BE2C (cell line): ENCODE measurements at regions not wholly inside any gene's neighbourhood (a gene's known extent, or its start where the extent isn't known, plus 50 kb on each side); places are given as distances from the start of the nearest gene placed in this dataset.
A peak's percentile ranks its signal among the peaks of the same experiment; 100 is the strongest.

Experiments used
- DNase-seq: peaks from one replicate; pipeline ENCODE4 v3.0.0-alpha.2; 2020
- H3K27me3 ChIP-seq: fragments of 250-450 bp; sonication (Bioruptor Pico); 2 replicates; pipeline ENCODE4 v1.5.1; 2020; ENCODE audit warnings: mild to moderate bottlenecking
- H3K36me3 ChIP-seq: fragments of 250-450 bp; sonication (Bioruptor Pico); 2 replicates; pipeline ENCODE4 v1.5.1; 2020; ENCODE audit warnings: mild to moderate bottlenecking
- H3K4me1 ChIP-seq: fragments of 250-450 bp; sonication (Bioruptor Pico); 2 replicates; pipeline ENCODE4 v1.5.1; 2020
- H3K4me3 ChIP-seq: 2 replicates; pipeline ENCODE4 v1.5.1; 2011; ENCODE audit warnings: low read depth, low read length
- H3K9me3 ChIP-seq: fragments of 250-450 bp; sonication (Bioruptor Pico); 2 replicates; pipeline ENCODE4 v1.5.1; 2020
- TF ChIP-seq, protein P1 (sequence below): IDR thresholded peaks from 2 replicates; pipeline ENCODE4 v1.5.1; 2012; ENCODE audit warnings: mild to moderate bottlenecking, low read depth, low read length

DNA sequence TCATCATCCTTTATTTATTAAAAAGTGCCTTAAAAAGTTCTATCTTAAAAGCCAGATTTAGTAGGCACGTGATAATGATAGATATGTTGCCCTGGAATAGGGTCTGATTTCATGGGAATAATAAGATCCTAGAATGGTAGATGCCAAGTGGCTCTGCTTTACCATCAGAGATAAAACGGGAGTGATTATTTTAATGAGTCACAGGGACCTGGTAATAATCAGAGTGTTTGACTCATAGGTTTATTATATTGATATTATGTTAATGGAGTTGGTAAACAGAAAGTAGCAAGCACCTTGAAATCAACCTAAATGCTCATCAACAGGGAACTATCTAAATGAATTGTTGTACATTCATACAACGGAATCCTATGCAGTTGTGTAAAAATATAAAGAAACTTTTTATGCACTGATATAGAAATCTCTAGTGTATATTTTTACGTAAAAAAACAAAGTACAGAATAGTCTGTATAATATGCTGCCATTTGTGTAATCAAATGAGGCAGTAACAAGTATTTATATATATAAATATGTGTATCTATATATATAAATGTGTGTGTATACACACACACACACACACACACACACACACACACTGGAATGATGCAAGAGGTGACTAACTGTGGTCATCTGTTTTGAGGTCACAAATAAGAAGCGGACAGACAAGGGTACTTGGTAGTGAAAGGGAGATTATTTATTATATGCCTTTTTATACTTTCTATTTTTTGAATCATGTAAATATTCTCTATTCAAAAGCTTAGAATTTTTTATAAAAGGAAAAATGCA, 78.6 kb upstream of the DYNC1I1 start:
- H3K9me3 ChIP-seq: no peaks in the 10 kb centered on the region
- H3K36me3 ChIP-seq: no peaks in the 10 kb centered on the region
- TF ChIP-seq, protein P1, sequence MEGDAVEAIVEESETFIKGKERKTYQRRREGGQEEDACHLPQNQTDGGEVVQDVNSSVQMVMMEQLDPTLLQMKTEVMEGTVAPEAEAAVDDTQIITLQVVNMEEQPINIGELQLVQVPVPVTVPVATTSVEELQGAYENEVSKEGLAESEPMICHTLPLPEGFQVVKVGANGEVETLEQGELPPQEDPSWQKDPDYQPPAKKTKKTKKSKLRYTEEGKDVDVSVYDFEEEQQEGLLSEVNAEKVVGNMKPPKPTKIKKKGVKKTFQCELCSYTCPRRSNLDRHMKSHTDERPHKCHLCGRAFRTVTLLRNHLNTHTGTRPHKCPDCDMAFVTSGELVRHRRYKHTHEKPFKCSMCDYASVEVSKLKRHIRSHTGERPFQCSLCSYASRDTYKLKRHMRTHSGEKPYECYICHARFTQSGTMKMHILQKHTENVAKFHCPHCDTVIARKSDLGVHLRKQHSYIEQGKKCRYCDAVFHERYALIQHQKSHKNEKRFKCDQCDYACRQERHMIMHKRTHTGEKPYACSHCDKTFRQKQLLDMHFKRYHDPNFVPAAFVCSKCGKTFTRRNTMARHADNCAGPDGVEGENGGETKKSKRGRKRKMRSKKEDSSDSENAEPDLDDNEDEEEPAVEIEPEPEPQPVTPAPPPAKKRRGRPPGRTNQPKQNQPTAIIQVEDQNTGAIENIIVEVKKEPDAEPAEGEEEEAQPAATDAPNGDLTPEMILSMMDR: no peak
- H3K27me3 ChIP-seq: no peaks in the 10 kb centered on the region
- no peak for DNase-seq
- H3K4me3 ChIP-seq: no peak overlapping the region
- H3K4me1 ChIP-seq: peaks cover 17% of the 10 kb centered on the region

DNA sequence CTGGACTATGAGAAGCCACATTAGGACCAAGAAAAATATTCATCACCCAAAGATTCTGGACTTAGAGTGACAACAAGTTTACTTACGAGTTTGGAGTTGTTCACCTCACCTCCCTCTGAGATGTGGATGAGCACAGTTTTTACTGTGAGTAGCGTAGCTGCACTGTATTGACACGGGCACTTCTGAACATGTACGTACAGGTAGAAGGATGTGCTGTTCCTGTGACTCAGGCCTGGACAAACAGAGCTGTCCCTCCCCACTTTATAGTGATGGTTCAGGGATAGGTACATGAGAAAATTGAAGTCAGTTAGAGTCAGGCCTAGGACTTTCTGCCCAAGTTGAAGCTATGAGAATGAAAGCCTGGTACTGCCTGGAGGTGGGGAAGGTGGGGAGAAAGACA, 80.9 kb upstream of the DYNC1I1 start:
- no peaks in the 10 kb centered on the region for H3K36me3 ChIP-seq
- H3K4me1 ChIP-seq: peaks cover 17% of the 10 kb centered on the region
- DNase-seq: no peak
- H3K27me3 ChIP-seq: no peaks in the 10 kb centered on the region
- no peaks in the 10 kb centered on the region for H3K9me3 ChIP-seq
- no peak overlapping the region for H3K4me3 ChIP-seq
- TF ChIP-seq, protein P1: no peak

DNA sequence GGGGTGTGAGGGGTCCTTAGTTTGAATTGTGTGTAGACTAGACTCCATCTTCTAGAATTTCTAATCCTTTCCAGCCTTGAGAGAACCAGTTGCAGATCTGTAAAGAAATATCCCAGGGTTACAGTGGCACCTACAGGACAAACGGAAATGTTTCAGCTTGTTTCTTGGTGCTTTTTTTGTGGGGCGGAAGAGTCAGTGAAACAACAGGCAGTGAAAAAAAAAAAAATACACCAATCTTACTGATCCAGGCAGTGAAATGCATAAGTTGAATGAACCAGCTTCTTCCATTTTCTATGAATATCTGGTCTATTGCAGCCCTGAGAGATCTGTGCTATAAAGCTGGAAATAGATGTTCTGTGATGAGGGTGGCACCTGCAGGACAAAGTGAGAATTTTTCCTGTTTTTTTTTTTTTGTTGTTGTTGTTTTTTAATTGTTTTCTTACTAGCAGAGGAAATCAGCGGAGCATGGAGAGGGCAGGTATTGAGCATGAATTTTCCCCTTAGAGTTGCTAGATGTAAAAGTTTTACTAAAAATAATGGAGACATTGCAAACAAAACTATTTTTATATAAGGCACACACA, 81.9 kb upstream of the DYNC1I1 start:
- H3K4me3 ChIP-seq: peak overlapping the region; percentile 35; the same call in 1 of the 2 replicates

DNA sequence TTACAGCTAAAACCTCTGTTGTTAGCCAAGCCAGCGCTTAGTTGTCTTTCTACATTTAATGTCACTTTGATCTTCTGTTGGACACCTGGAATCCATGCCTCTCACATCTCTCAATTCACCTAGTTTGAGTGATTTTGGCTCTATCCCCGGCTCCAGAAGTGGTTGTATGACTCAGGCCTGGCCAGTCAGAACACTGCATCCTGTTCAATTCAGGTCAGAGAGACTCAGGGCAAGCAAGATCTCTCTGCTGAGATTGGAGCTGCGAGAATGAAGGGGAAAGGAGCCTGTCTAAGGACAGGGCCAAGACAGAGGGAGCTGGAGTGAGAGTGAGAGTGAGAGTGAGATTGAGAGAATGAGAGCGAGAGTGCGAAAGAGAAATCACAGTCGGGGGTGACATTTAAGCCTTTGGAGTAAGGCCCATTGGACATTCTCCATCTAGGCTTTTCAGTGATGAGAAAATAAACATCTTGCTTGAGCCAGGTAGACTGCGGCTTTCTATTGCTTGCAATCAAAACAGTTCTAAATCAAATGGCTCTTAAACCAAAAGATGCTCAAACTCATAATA, 83.3 kb upstream of the DYNC1I1 start:
- TF ChIP-seq, protein P1: no peak
- Histone ChIP-seq H3K27me3 (peaks cover 3% of the 10 kb centered on the region; the same call in 1 of the 2 replicates), H3K36me3 (no peaks in the 10 kb centered on the region), H3K4me1 (peaks cover 8% of the 10 kb centered on the region), H3K9me3 (no peaks in the 10 kb centered on the region), H3K4me3 (no peak overlapping the region)
- DNase-seq: no peak

More for the DNA sequence above, 81.9 kb upstream of the DYNC1I1 start:
- no peaks in the 10 kb centered on the region for H3K9me3 ChIP-seq
- peaks cover 12% of the 10 kb centered on the region for H3K4me1 ChIP-seq
- peak; percentile 28 for DNase-seq
- TF ChIP-seq, protein P1: peak; percentile 63
- no peaks in the 10 kb centered on the region for H3K36me3 ChIP-seq
- no peaks in the 10 kb centered on the region for H3K27me3 ChIP-seq

DNA sequence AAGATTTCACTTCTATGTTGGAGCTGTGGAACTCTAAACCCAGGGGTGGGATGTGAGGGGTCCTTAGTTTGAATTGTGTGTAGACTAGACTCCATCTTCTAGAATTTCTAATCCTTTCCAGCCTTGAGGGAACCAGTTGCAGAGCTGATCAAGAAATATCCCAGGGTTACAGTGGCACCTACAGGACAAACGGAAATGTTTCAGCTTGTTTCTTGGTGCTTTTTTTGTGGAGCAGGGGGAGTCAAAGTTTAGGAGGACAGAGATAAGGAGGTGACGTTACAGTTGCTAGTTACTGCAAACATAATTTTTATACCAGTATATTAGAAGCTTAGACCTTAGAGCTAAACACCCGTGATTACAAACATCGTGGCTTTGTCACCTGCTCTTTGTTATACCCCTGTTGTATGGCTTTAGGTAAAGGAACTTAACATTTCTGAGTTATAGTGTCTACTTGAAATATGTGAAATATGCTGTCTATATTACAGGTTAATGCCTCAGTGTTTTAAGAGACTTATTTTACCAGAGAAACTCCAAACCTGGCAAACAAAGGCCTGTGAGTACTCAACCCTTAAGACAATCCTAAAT, 84.5 kb upstream of the DYNC1I1 start:
- H3K4me1 ChIP-seq: peaks cover under 1% of the 10 kb centered on the region
- H3K4me3 ChIP-seq: no peak overlapping the region
- peaks cover 3% of the 10 kb centered on the region; the same call in 1 of the 2 replicates for H3K27me3 ChIP-seq
- TF ChIP-seq, protein P1: peak; percentile 58
- peak; percentile 13 for DNase-seq
- H3K9me3 ChIP-seq: no peaks in the 10 kb centered on the region
- H3K36me3 ChIP-seq: no peaks in the 10 kb centered on the region

DNA sequence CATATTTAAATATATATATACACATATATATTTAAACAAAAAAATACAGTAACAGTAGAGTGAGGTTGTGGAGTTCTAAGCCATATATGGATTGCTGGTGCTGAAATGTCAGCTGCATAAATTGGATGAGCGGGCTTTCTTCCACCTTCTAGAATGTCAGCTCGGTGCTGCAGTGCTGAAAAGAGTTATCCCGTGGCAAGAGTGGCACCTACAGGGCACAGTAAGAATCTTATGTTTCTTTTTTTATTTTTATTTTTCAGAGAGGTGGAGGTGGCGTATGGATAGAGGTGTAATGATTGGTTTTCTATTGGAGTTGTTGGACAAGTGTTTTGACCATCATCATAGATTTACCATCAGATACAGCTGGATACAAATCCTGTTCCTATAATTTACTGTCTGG, 86.2 kb upstream of the DYNC1I1 start:
- Histone ChIP-seq H3K36me3 (no peaks in the 10 kb centered on the region), H3K9me3 (no peaks in the 10 kb centered on the region), H3K27me3 (peaks cover 3% of the 10 kb centered on the region; the same call in 1 of the 2 replicates), H3K4me1 (no peaks in the 10 kb centered on the region; the same call in 1 of the 2 replicates), H3K4me3 (no peak overlapping the region)
- peak; percentile 46 for DNase-seq
- TF ChIP-seq, protein P1: peak; percentile 50
